Activated naive CD8-positive, alpha-beta T cell (primary cell): ENCODE measurements at regions not wholly inside any gene's neighbourhood (a gene's known extent, or its start where the extent isn't known, plus 50 kb on each side); places are given as distances from the start of the nearest gene placed in this dataset.
"Not testable (repeated sequence)": the region's sequence is repeated elsewhere in the genome, so short reads cannot be mapped to it uniquely, and the experiment has no call there.

Experiments
- H3K27ac Mint-ChIP-seq: one replicate; pipeline ENCODE4 v1.8.0; 2021; ENCODE audit warnings: mixed read lengths
- H3K27me3 Mint-ChIP-seq: one replicate; pipeline ENCODE4 v1.8.0; 2021; ENCODE audit warnings: mixed read lengths
- H3K36me3 Mint-ChIP-seq: one replicate; pipeline ENCODE4 v1.8.0; 2021; ENCODE audit warnings: mixed read lengths
- H3K4me1 Mint-ChIP-seq: one replicate; pipeline ENCODE4 v1.8.0; 2021; ENCODE audit warnings: low read depth, mixed read lengths
- H3K4me3 Mint-ChIP-seq: one replicate; pipeline ENCODE4 v1.8.0; 2021; ENCODE audit warnings: mild to moderate bottlenecking, mixed read lengths
- H3K9me3 Mint-ChIP-seq: one replicate; pipeline ENCODE4 v1.8.0; 2021; ENCODE audit warnings: low read depth, mixed read lengths

DNA sequence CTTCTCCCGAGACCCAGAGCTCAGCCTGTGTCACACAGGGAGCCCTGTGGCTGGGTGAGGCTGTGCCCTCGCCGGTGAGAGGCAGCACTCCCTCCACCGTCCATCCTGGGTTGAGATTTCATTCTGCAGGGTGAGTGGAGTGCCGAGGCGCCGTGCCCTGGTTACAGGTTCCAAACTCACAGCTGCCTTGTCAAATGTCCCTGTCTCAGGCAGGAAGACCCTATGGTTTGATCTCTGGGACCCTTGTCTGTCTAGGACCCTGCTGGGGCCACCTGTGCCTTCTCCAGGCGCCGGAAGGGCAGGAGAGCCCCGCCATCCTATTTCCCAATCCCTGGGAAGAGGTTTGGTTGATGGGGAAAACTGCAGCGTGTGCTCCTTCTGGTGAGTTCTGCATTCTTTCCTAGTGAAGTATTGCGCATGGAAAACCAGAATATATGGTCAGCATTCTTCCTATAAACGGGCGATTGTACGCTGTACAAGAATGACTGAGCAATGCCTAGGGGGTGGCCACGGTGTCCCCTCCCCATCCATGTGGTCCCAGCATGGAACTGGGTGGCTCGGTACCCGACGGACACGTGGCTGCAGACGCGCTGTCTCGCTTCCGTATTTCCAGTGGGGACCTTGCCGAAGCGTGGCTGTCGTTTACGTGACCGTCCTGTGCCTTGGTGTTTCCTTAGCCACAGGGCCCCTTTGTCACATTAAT lies 95.9 kb upstream of the COL5A1 start:
- Mint-ChIP-seq H3K36me3 (no peaks in the 10 kb centered on the region), H3K27ac (no peak overlapping the region), H3K27me3 (peaks cover 3% of the 10 kb centered on the region), H3K4me1 (no peaks in the 10 kb centered on the region), H3K9me3 (no peaks in the 10 kb centered on the region), H3K4me3 (no peak overlapping the region)

DNA sequence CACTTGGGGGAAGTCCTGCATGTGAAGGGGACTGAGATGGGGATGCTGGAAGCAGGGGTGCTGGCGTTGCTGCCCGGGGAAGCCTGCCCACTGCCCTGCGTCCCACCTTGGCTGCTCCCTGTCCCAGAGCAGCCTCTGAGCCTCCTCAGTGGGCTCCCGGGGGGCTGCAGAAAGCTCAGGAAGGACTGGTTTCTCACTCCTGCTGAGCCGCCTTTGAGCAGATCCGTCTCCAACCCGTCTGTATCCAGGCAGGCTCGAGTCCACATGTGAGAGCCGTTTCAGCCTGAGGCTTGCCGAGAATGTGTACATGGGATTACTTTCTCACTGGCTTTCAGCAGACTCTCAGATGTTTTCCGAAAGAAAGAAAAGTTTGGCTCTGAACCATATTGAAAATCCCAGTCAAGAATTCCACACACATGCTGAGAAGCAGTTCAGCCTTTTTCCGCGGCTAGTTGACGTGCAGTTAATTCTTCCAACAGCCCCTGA lies 95.3 kb upstream of the COL5A1 start:
- H3K36me3 Mint-ChIP-seq: no peaks in the 10 kb centered on the region
- peaks cover 4% of the 10 kb centered on the region for H3K27me3 Mint-ChIP-seq
- no peaks in the 10 kb centered on the region for H3K4me1 Mint-ChIP-seq
- H3K9me3 Mint-ChIP-seq: no peaks in the 10 kb centered on the region
- no peak overlapping the region for H3K27ac Mint-ChIP-seq
- no peak overlapping the region for H3K4me3 Mint-ChIP-seq

DNA sequence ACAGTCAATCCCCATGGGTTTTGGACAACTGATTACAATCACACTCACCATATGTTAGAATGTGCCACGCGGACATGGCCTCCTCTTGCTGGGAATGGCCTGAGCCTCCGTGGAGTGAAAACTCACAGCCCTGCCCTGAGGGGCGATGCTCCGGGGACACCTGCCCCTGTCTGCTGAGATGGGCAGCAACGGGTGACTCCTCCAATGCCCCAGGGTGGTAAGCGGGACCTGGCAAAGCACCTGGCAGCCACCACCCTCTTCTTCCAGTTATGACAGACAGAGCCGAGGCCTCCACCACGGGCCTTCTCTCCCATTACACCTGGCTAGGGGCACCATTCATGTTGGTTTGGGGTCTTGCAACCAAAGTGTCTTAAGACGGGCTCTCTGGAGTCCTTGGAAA lies 94.9 kb upstream of the COL5A1 start:
- Mint-ChIP-seq H3K27ac (no peak overlapping the region), H3K4me1 (no peaks in the 10 kb centered on the region), H3K27me3 (peaks cover 4% of the 10 kb centered on the region), H3K9me3 (no peaks in the 10 kb centered on the region), H3K4me3 (no peak overlapping the region), H3K36me3 (no peaks in the 10 kb centered on the region)

DNA sequence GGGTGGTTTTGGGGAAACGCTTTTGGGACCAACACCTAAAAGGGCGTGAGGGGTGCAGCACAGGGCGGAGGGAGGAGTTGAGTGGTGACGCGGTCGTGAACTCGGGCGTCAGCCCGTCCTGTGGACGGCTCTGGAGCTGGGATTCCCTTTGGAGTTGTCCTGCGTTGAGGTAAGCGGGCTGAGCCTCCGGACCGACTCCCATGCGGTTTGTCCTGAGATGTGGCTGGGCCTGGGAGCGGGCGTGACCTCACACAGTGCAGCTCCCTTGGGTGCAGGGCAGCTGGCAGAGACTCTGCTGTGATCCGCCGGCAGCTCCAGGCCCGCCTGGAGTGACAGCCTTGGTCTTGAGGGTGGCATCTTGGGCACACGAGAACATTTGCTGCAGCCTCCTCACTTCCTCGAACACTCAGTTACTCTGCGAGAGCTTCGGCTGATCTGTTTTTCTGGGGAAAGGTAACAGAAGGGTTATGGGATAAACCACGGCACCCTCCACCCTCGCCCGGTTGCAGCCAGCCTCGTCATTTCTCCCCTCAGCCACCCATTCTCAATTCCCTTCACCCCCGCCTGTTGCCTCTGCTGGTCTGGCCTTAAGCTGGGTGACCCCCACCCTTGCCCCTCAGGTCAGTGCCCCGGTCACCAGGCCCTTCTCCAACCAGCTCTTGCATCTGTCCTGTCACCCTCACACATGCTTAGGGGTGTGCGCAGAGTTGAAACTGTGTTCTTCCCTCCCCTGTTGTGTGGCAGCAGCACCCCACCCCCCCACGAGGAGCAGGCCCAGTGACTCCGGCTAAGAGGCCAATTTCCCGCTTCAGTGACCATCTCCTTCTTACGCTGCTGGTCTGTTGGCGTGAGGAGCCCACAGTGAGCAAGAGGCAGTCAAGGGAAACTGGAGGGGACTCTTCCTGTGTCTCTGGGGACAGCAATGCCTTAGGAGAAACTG lies 94.2 kb upstream of the COL5A1 start:
- no peak overlapping the region for H3K4me3 Mint-ChIP-seq
- H3K4me1 Mint-ChIP-seq: no peaks in the 10 kb centered on the region
- H3K27ac Mint-ChIP-seq: no peak overlapping the region

DNA sequence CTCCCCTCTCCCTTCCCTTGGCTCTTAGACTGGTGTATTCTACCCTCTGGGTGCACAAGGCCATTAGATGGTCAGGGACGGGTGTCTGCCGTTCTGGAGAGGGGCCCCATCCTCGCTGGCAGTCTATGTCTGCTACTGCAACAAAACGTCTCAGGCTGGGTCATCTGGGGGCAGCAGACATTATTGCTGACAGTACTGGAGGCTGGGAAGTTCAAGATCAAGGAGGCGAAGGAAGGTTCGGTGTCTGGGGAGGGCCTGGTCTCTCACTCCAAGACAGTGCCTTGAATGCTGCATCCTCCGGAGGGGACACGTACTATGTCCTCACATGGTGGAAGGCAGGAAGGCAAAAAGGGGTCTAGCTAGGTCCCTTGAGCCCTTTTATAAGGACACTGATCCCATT lies 93.4 kb upstream of the COL5A1 start:
- H3K4me1 Mint-ChIP-seq: no peaks in the 10 kb centered on the region
- H3K4me3 Mint-ChIP-seq: no peak overlapping the region
- no peaks in the 10 kb centered on the region for H3K36me3 Mint-ChIP-seq
- no peaks in the 10 kb centered on the region for H3K9me3 Mint-ChIP-seq
- peaks cover 6% of the 10 kb centered on the region for H3K27me3 Mint-ChIP-seq
- no peak overlapping the region for H3K27ac Mint-ChIP-seq

More for the DNA sequence above, 94.2 kb upstream of the COL5A1 start:
- Mint-ChIP-seq H3K27me3 (peaks cover 6% of the 10 kb centered on the region), H3K9me3 (no peaks in the 10 kb centered on the region), H3K36me3 (no peaks in the 10 kb centered on the region)

DNA sequence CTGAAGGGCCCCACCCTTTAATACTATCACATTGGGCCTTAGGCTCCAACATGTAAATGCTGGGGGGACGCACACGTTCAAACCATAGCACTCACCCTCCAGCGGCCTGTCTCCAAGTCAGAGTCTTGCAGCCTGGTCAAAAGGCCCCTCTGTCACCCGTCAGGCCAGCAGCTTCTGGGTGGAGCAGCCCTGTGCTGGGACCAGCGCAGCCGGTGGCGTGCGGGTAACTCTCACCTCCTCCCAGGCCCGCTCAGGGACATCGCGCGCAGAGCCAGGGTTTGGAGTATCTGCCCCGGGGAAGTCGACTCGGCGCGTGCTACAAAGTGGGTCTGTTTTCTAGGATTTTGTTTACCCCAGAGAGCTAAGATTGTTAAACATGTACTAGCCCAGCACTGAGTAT lies 93.0 kb upstream of the COL5A1 start:
- peaks cover 6% of the 10 kb centered on the region for H3K27me3 Mint-ChIP-seq
- H3K4me3 Mint-ChIP-seq: no peak overlapping the region
- no peaks in the 10 kb centered on the region for H3K4me1 Mint-ChIP-seq
- no peak overlapping the region for H3K27ac Mint-ChIP-seq
- H3K36me3 Mint-ChIP-seq: no peaks in the 10 kb centered on the region
- no peaks in the 10 kb centered on the region for H3K9me3 Mint-ChIP-seq

DNA sequence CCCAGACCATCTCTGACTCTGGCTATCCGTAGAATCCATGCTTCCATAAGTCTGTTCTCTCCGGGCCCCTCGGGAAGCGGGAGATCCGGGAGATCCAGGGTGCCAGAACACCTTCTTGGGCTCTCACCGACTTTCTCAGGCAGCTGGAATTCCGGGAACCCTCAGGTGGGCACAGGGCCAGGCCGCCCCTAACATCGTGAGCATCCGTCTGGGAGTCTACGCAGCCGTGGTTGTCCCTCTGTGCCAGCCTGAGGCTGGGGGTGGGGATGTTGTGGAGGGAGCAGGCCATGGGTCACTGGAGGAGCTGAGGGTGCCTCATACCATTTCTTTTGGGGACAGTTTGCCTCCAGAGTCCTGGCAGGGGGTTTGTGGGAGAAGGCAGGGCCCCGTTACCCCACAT lies 92.3 kb upstream of the COL5A1 start:
- H3K27me3 Mint-ChIP-seq: peaks cover 6% of the 10 kb centered on the region
- H3K4me1 Mint-ChIP-seq: no peaks in the 10 kb centered on the region
- no peak overlapping the region for H3K4me3 Mint-ChIP-seq
- no peaks in the 10 kb centered on the region for H3K9me3 Mint-ChIP-seq
- no peak overlapping the region for H3K27ac Mint-ChIP-seq
- H3K36me3 Mint-ChIP-seq: no peaks in the 10 kb centered on the region

DNA sequence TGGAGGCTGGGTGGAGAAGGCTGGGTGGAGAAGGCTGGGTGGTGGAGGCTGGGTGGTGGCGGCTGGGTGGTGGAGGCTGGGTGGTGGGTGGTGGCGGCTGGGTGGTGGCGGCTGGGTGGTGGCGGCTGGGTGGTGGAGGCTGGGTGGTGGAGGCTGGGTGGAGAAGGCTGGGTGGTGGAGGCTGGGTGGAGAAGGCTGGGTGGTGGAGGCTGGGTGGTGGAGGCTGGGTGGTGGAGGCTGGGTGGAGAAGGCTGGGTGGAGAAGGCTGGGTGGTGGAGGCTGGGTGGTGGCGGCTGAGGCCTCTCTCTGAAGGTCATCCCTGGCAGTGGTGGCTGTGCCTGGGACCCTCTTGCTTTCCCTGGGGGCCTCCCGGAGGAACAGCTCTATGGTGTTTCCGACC lies 91.5 kb upstream of the COL5A1 start:
- not testable (repeated sequence) for H3K27me3 Mint-ChIP-seq, H3K27ac Mint-ChIP-seq, H3K4me3 Mint-ChIP-seq, H3K9me3 Mint-ChIP-seq, H3K4me1 Mint-ChIP-seq, H3K36me3 Mint-ChIP-seq

DNA sequence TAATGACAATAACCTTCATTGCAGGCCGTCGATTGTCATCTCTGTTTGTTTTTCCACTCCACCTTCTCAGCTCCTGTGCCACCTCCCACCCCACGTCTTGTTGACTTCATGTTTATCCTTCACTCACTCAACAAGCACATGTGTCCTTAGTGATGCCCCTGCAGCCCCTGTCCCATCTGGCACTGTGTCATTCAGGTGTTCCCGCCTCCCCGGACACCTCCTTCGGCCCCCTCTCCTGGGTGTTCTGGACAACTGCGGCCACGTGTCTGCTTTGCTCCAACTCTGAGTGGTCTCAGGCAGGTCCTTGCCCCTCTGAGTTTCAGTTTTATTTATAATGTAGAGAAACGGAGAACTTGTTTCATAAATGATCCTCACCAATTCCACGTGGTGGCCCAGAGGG lies 91.0 kb upstream of the COL5A1 start:
- peaks cover 6% of the 10 kb centered on the region for H3K27me3 Mint-ChIP-seq
- H3K36me3 Mint-ChIP-seq: no peaks in the 10 kb centered on the region
- no peak overlapping the region for H3K27ac Mint-ChIP-seq
- H3K9me3 Mint-ChIP-seq: no peaks in the 10 kb centered on the region
- no peak overlapping the region for H3K4me3 Mint-ChIP-seq
- H3K4me1 Mint-ChIP-seq: no peaks in the 10 kb centered on the region

DNA sequence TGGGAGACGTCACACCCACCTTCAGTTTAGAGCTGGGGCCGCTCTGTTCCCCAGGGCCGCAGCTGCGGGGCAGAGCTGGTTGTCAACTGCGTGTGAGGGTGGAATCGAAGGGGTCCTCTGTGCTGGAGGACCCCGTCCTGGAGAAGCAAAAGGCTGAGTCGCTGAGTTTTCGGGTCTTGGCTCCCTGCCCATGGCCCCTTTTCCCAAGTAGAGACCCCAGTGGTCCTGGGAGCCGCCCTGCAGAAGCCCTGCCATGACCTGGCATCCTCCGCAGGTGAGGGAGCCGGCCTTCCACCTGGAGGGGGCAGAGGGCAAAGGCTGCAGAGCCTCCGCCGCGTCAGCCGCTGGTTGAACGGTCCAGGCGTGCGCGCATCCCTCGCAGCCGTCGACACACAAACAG lies 90.4 kb upstream of the COL5A1 start:
- Mint-ChIP-seq H3K36me3 (no peaks in the 10 kb centered on the region), H3K27me3 (peaks cover 6% of the 10 kb centered on the region), H3K4me3 (no peak overlapping the region), H3K4me1 (no peaks in the 10 kb centered on the region), H3K27ac (no peak overlapping the region), H3K9me3 (no peaks in the 10 kb centered on the region)

DNA sequence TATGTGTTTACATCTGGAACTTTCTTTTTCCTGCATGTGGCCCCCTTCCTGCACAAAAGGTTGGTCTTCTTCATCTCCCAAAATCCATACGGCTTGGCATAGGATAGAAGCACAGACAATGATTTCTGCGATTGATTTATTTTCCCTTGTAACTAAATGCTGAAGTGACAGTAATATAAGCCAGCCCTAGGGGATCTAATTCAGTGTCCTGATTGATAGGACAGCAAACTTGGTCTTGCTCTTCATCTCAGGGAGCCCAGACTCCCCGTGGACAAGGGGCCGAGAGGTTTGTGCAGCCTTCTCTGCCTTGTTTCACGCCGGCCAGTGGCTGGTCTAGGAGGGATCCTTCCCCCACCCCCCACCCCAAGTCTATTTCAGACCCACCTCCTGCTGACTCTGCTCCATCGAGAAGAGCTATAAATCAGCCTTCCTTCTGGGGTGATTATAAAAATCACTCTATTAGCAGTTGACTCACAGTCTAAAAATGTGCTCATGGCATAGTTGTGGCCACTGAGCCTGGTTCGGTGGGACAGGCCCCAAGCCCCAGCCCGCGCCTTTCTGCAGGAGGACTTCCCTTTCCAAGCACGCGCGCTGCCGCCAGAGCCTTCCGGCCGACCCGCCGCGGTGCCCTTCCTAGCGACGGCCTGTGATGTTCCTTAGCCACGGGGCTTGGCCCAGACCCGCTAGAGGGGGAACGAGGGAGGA lies 89.8 kb upstream of the COL5A1 start:
- peaks cover 6% of the 10 kb centered on the region for H3K27me3 Mint-ChIP-seq
- no peaks in the 10 kb centered on the region for H3K36me3 Mint-ChIP-seq
- no peaks in the 10 kb centered on the region for H3K4me1 Mint-ChIP-seq
- H3K9me3 Mint-ChIP-seq: no peaks in the 10 kb centered on the region
- no peak overlapping the region for H3K4me3 Mint-ChIP-seq
- no peak overlapping the region for H3K27ac Mint-ChIP-seq

DNA sequence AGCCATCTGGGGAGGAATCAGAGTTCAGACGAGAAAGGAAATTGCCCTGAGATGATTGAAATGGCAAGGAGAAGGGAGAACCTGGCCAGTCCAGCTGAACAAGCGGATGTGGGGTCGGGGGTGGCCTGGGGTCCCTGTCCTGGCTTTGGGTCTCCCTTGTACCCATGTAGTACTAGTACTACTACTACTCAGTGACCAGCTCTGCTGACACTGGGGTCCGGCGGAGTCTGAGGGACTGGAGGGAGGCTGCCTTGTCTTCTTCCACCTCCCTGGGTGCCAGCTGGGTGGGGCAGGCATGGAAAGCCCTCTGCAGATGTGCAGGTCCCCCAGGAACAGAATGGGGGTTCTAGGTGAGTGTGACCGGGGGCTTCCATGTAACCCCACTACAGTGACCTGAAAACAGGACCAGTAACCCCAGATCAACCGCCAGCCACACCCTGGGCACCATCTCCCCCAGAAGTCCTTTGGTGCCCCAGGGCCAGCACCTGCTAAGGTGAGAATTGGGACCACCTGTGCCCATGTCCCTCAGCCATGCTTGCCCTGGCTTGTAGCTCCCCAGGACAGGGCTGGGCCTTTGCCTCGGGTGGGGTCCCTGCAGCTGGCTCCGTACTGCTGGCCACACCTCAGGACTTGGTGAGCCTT lies 89.1 kb upstream of the COL5A1 start:
- H3K4me3 Mint-ChIP-seq: no peak overlapping the region
- no peaks in the 10 kb centered on the region for H3K36me3 Mint-ChIP-seq
- no peaks in the 10 kb centered on the region for H3K9me3 Mint-ChIP-seq
- peaks cover 10% of the 10 kb centered on the region for H3K27me3 Mint-ChIP-seq
- H3K4me1 Mint-ChIP-seq: no peaks in the 10 kb centered on the region
- no peak overlapping the region for H3K27ac Mint-ChIP-seq

DNA sequence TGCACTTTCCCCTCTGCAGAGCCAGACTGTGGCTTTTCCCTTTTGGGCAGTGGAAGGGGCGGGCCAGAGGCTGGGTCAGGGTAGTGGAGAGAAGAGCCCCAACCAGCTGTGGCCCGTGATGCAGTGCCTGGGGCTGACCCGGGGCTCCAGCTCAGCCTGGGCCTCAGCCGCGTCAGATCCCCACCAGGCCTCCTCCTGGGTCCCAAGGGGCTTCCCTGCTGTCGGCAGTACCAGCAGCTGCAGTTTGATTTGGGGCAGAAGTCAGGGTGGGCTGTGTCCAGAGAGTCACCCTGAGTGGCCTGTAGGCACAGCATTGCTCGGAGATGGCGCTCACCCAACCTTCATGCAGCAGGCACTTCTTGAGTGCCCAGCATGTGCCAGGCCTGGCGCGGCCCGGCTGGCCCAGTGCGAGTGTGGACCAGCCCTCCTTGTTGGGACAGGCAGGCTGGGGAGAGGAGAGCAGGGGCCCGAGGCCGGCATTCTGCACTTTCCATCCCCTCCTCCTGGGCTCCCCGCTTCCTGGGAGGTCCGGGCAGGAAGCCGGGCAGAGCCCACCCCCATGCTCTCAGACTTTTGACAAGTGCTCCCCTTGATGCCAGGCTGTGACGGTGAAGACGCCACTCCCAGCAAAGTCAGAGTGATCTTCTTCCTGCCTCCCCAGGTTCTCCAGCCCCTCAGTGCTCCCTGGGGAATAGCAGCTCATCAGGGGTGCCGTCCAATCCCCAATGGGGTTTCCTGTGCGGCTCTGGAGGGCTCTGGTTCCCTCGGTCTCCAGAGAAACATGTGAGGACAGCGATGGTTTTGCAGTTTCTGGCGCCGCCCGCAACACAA lies 88.3 kb upstream of the COL5A1 start:
- no peak overlapping the region for H3K27ac Mint-ChIP-seq
- H3K4me1 Mint-ChIP-seq: no peaks in the 10 kb centered on the region
- no peak overlapping the region for H3K4me3 Mint-ChIP-seq
- H3K36me3 Mint-ChIP-seq: no peaks in the 10 kb centered on the region
- H3K9me3 Mint-ChIP-seq: no peaks in the 10 kb centered on the region
- H3K27me3 Mint-ChIP-seq: peaks cover 10% of the 10 kb centered on the region

DNA sequence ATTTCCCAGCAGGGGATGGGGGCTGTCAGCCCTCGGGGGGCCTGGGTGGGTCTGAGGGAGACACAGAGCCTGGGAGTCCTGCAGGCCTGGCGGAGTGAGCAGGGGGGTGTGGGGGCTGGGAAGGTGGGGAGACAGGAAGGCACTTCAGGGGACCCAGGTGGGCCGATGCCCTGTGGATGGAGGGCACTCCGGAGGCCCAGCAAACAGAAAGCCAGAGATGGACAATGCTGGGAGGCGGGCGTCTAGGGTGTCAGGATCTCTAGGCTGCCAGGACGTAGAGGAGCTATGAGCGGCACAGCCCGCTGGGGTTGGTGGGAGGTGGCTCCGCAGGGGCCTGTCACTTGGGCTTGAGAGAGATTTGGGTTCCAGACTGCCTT lies 87.6 kb upstream of the COL5A1 start:
- H3K36me3 Mint-ChIP-seq: no peaks in the 10 kb centered on the region
- peaks cover 10% of the 10 kb centered on the region for H3K27me3 Mint-ChIP-seq
- no peaks in the 10 kb centered on the region for H3K4me1 Mint-ChIP-seq
- no peak overlapping the region for H3K27ac Mint-ChIP-seq
- no peak overlapping the region for H3K4me3 Mint-ChIP-seq
- no peaks in the 10 kb centered on the region for H3K9me3 Mint-ChIP-seq
